A673 (cell line): ENCODE measurements at regions not wholly inside any gene's neighbourhood (a gene's known extent, or its start where the extent isn't known, plus 50 kb on each side); places are given as distances from the start of the nearest gene placed in this dataset.

Source experiments
- CTCF ChIP-seq: fragments of 300-800, 200-600 bp; sonication (generic); conservative IDR thresholded peaks from 2 replicates; pipeline ENCODE4 v1.5.1; 2017; ENCODE audit warnings: low read depth, mild to moderate bottlenecking, antibody characterized with exemption, low read length, moderate library complexity, mixed read lengths
- EZH2 ChIP-seq: fragments of 200-600 bp; sonication (generic); IDR thresholded peaks from 2 replicates; pipeline ENCODE4 v1.6.1; 2017; ENCODE audit warnings: borderline replicate concordance, low read depth, mild to moderate bottlenecking, mixed read lengths, antibody characterized with exemption, low read length; ENCODE audit not compliant: poor library complexity, severe bottlenecking

- TF ChIP-seq EZH2 (no peak), CTCF (no peak)
Measured at GRCh38 chrX:122625239-122625638, 558.8 kb upstream of the GRIA3 start.
